ENCODE measurements at regions not wholly inside any gene's neighbourhood (a gene's known extent, or its start where the extent isn't known, plus 50 kb on each side); places are given as distances from the start of the nearest gene placed in this dataset.

DNA sequence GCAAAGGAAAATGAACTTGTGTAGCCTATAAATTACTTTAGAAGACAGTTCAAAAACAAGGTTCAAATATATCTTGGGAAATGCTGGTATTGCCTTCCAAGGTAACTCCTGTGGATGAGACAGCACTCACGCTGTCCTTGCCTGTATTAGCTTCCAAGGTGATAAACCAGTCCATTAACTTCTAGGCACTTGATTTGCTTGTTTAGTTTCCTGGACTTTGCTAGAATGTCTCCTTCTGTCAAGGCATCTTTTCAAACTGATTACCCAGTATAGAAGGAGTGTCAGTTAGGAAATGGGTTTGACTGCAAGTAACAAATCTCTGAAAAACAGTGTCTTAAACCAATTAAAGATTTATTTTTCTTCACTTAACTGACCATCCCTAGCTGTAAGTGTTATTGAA, 103.4 kb upstream of the SLC22A23 start:
- TF ChIP-seq ZNF232 (CRISPR knock-in tag; IDR thresholded peaks at IDR 0.05) (no peak), CBFB (CRISPR knock-in tag; IDR thresholded peaks at IDR 0.05; ENCODE audit: low read depth) (no peak), CREB1 (CRISPR knock-in tag; IDR thresholded peaks at IDR 0.05) (no peak), JUN (CRISPR knock-in tag; IDR thresholded peaks at IDR 0.05) (no peak), ELF4 (CRISPR knock-in tag; IDR thresholded peaks at IDR 0.05; ENCODE audit: low read depth) (no peak), ATF1 (CRISPR knock-in tag; IDR thresholded peaks at IDR 0.05) (no peak)
- TF ChIP-seq, protein P1, sequence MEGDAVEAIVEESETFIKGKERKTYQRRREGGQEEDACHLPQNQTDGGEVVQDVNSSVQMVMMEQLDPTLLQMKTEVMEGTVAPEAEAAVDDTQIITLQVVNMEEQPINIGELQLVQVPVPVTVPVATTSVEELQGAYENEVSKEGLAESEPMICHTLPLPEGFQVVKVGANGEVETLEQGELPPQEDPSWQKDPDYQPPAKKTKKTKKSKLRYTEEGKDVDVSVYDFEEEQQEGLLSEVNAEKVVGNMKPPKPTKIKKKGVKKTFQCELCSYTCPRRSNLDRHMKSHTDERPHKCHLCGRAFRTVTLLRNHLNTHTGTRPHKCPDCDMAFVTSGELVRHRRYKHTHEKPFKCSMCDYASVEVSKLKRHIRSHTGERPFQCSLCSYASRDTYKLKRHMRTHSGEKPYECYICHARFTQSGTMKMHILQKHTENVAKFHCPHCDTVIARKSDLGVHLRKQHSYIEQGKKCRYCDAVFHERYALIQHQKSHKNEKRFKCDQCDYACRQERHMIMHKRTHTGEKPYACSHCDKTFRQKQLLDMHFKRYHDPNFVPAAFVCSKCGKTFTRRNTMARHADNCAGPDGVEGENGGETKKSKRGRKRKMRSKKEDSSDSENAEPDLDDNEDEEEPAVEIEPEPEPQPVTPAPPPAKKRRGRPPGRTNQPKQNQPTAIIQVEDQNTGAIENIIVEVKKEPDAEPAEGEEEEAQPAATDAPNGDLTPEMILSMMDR (IDR thresholded peaks at IDR 0.05): no peak
- TF ChIP-seq, protein P2, sequence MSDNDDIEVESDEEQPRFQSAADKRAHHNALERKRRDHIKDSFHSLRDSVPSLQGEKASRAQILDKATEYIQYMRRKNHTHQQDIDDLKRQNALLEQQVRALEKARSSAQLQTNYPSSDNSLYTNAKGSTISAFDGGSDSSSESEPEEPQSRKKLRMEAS (CRISPR knock-in tag; IDR thresholded peaks at IDR 0.05): no peak
- TF ChIP-seq, protein P3, sequence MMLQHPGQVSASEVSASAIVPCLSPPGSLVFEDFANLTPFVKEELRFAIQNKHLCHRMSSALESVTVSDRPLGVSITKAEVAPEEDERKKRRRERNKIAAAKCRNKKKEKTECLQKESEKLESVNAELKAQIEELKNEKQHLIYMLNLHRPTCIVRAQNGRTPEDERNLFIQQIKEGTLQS (CRISPR knock-in tag; conservative IDR thresholded peaks at IDR 0.05): no peak
- TF ChIP-seq, protein P4, sequence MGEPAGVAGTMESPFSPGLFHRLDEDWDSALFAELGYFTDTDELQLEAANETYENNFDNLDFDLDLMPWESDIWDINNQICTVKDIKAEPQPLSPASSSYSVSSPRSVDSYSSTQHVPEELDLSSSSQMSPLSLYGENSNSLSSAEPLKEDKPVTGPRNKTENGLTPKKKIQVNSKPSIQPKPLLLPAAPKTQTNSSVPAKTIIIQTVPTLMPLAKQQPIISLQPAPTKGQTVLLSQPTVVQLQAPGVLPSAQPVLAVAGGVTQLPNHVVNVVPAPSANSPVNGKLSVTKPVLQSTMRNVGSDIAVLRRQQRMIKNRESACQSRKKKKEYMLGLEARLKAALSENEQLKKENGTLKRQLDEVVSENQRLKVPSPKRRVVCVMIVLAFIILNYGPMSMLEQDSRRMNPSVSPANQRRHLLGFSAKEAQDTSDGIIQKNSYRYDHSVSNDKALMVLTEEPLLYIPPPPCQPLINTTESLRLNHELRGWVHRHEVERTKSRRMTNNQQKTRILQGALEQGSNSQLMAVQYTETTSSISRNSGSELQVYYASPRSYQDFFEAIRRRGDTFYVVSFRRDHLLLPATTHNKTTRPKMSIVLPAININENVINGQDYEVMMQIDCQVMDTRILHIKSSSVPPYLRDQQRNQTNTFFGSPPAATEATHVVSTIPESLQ (CRISPR knock-in tag; IDR thresholded peaks at IDR 0.05): no peak
- TF ChIP-seq, protein P5, sequence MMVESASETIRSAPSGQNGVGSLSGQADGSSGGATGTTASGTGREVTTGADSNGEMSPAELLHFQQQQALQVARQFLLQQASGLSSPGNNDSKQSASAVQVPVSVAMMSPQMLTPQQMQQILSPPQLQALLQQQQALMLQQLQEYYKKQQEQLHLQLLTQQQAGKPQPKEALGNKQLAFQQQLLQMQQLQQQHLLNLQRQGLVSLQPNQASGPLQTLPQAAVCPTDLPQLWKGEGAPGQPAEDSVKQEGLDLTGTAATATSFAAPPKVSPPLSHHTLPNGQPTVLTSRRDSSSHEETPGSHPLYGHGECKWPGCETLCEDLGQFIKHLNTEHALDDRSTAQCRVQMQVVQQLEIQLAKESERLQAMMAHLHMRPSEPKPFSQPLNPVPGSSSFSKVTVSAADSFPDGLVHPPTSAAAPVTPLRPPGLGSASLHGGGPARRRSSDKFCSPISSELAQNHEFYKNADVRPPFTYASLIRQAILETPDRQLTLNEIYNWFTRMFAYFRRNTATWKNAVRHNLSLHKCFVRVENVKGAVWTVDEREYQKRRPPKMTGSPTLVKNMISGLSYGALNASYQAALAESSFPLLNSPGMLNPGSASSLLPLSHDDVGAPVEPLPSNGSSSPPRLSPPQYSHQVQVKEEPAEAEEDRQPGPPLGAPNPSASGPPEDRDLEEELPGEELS (CRISPR knock-in tag; IDR thresholded peaks at IDR 0.05): no peak
- TF ChIP-seq, protein P6, sequence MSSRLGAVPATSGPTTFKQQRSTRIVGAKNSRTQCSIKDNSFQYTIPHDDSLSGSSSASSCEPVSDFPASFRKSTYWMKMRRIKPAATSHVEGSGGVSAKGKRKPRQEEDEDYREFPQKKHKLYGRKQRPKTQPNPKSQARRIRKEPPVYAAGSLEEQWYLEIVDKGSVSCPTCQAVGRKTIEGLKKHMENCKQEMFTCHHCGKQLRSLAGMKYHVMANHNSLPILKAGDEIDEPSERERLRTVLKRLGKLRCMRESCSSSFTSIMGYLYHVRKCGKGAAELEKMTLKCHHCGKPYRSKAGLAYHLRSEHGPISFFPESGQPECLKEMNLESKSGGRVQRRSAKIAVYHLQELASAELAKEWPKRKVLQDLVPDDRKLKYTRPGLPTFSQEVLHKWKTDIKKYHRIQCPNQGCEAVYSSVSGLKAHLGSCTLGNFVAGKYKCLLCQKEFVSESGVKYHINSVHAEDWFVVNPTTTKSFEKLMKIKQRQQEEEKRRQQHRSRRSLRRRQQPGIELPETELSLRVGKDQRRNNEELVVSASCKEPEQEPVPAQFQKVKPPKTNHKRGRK (CRISPR knock-in tag; IDR thresholded peaks at IDR 0.05; ENCODE audit: borderline replicate concordance): no peak
- TF ChIP-seq, protein P7, sequence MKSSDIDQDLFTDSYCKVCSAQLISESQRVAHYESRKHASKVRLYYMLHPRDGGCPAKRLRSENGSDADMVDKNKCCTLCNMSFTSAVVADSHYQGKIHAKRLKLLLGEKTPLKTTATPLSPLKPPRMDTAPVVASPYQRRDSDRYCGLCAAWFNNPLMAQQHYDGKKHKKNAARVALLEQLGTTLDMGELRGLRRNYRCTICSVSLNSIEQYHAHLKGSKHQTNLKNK (CRISPR knock-in tag; IDR thresholded peaks at IDR 0.05): no peak
- TF ChIP-seq, protein P8, sequence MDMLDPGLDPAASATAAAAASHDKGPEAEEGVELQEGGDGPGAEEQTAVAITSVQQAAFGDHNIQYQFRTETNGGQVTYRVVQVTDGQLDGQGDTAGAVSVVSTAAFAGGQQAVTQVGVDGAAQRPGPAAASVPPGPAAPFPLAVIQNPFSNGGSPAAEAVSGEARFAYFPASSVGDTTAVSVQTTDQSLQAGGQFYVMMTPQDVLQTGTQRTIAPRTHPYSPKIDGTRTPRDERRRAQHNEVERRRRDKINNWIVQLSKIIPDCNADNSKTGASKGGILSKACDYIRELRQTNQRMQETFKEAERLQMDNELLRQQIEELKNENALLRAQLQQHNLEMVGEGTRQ (CRISPR knock-in tag; IDR thresholded peaks at IDR 0.05): no peak

Measured in WTC11 (cell line).